Hematopoietic multipotent progenitor cell (in vitro differentiated cells): ENCODE measurements at regions not wholly inside any gene's neighbourhood (a gene's known extent, or its start where the extent isn't known, plus 50 kb on each side); places are given as distances from the start of the nearest gene placed in this dataset.

Experiments used
- DNase-seq, 3 donors: peaks; one replicate each; pipeline ENCODE4 v3.0.0-alpha.2; 2011 to 2015; ENCODE audit warnings: low read depth in 2 of 3, low spot score in 2 of 3

GRCh38 chr9:126217797-126218196 is 108.8 kb upstream of the MVB12B start:
- no peak for DNase-seq

- no peak for DNase-seq
Observed at GRCh38 chr9:126218359-126219125, 108.1 kb upstream of the MVB12B start.

- DNase-seq = no peak
Observed at GRCh38 chr9:126219166-126219565, 107.5 kb upstream of the MVB12B start.

GRCh38 chr9:126219648-126220063 is 107.0 kb upstream of the MVB12B start:
- DNase-seq = no peak

GRCh38 chr9:126221480-126221879 is 105.1 kb upstream of the MVB12B start:
- DNase-seq = no peak

GRCh38 chr9:126222363-126222834 is 104.2 kb upstream of the MVB12B start:
- peak in 2 of 3 donors; percentile 16 to 33 for DNase-seq

GRCh38 chr9:126222835-126223431 is 103.7 kb upstream of the MVB12B start:
- DNase-seq = peak in 2 of 3 donors; percentile 43 to 68

GRCh38 chr9:126223798-126224531 is 102.7 kb upstream of the MVB12B start:
- no peak for DNase-seq

- DNase-seq = no peak
Observed at GRCh38 chr9:126225611-126226609, 100.7 kb upstream of the MVB12B start.

GRCh38 chr9:126226991-126227936 is 99.4 kb upstream of the MVB12B start:
- no peak for DNase-seq

- no peak for DNase-seq
Observed at GRCh38 chr9:126228111-126228780, 98.4 kb upstream of the MVB12B start.

GRCh38 chr9:126228781-126229444 is 97.7 kb upstream of the MVB12B start:
- DNase-seq = peak; percentile 22 to 85 (median 72)

GRCh38 chr9:126229501-126229900 is 97.1 kb upstream of the MVB12B start:
- DNase-seq = no peak

GRCh38 chr9:126230692-126231091 is 95.9 kb upstream of the MVB12B start:
- no peak for DNase-seq

GRCh38 chr9:126232461-126232860 is 94.2 kb upstream of the MVB12B start:
- no peak for DNase-seq

GRCh38 chr9:126233175-126233574 is 93.5 kb upstream of the MVB12B start:
- no peak for DNase-seq

- no peak for DNase-seq
Observed at GRCh38 chr9:126233913-126234525, 92.6 kb upstream of the MVB12B start.
